Loucy (cell line): ENCODE measurements at regions not wholly inside any gene's neighbourhood (a gene's known extent, or its start where the extent isn't known, plus 50 kb on each side); places are given as distances from the start of the nearest gene placed in this dataset.

ENCODE experiments used
- CTCF ChIP-seq: fragments of 200-600 bp; sonication (generic); conservative IDR thresholded peaks from 2 replicates; pipeline ENCODE4 v1.5.1; 2014; ENCODE audit warnings: mild to moderate bottlenecking, antibody characterized with exemption, low read length
- EZH2phosphoT487 ChIP-seq: fragments of 200-600 bp; IDR thresholded peaks from 2 replicates; pipeline ENCODE4 v1.6.1; 2018; ENCODE audit warnings: antibody characterized with exemption, mild to moderate bottlenecking, moderate library complexity, borderline replicate concordance

DNA sequence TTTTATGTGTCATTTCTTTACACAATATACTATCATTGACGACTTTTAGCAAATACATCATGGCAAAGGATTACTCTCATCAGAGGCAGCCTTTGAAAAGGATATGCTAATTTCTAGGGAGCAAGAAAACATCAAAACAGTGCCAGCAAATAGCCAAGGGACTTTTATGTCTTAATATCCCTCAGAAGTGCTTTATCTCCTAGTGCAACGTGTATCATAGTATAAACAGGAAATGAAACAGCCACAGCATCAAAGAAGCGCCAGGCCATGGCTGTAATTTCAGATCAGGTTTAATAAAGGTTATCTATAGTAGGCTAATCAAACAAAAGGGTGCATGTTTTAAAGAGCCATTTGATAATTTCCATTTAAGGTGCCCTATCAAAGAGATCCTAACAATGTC is 159.9 kb downstream of the AXIN2 start:
- TF ChIP-seq CTCF = no peak
- TF ChIP-seq EZH2phosphoT487 = no peak
